MM.1S (cell line): ENCODE measurements at regions not wholly inside any gene's neighbourhood (a gene's known extent, or its start where the extent isn't known, plus 50 kb on each side); places are given as distances from the start of the nearest gene placed in this dataset.

Experiments
- CTCF ChIP-seq: fragments of 300-600 bp; sonication (generic); IDR thresholded peaks from 2 replicates; pipeline ENCODE4 v1.5.1; 2016; ENCODE audit warnings: antibody characterized with exemption, low read length, mixed read lengths
- EZH2 ChIP-seq: fragments of 300-600 bp; sonication (generic); optimal IDR thresholded peaks from 2 replicates; pipeline ENCODE3; 2017; ENCODE audit warnings: low read depth, mild to moderate bottlenecking, antibody characterized with exemption, low read length, mixed read lengths

DNA sequence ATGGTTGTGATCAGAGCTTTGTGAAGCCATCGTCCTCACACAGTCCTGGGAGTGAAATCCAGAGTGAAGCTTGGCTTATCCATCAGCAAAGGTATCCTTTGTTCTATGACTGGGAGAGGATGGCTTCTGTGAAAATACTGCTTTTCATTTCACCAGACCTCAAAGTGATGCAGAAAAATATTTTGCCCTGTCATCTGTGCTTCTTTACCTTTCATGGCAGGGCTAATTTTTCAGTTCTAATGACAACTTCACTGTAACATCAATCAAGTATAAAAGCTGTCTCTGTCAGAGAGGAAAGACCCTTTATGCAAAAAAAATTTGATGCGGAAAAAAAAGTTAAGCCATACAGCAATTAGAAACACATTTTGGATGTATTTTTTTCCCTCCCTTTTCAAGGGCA is 468.1 kb upstream of the ADARB2 start:
- TF ChIP-seq CTCF (no peak), EZH2 (no peak)
